Activated naive CD4-positive, alpha-beta T cell treated with anti-CD3 and anti-CD28 coated beads, Interleukin-2, amount 50 U/mL, for 16 hours (primary cell): ENCODE measurements at regions not wholly inside any gene's neighbourhood (a gene's known extent, or its start where the extent isn't known, plus 50 kb on each side); places are given as distances from the start of the nearest gene placed in this dataset.

Experiments used
- DNase-seq: peaks from one replicate; pipeline ENCODE4 v3.0.0-alpha.2; 2020

GRCh38 chr14:34003082-34003668 is 52.3 kb upstream of the EGLN3 start:
- DNase-seq = no peak
